IPS-NIHi7 (cell line): ENCODE measurements at regions not wholly inside any gene's neighbourhood (a gene's known extent, or its start where the extent isn't known, plus 50 kb on each side); places are given as distances from the start of the nearest gene placed in this dataset.
A peak's percentile ranks its signal among the peaks of the same experiment; 100 is the strongest.

Experiments used
- DNase-seq: peaks from one replicate; pipeline ENCODE4 v3.0.0; 2012; ENCODE audit warnings: mixed read lengths; ENCODE audit errors: extremely low spot score

DNA sequence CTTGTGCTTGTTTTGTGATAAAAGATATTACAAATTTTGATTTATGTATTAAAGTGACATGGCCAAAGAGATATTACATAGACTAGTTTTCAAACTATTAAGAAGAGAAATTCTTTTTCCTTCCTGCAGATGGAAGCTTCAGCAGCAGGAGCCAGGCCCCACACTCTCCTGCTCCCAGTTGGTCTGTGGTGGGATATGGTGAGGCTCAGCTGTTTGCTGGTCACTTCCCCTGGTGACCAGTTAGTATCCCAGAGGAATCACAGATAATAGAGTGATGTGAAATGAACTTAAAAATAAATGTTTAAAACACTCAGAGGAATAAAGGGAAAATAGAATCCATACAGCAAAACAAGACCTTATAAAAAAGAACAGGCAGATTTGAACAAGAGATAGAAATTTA lies 154.7 kb downstream of the KTN1 start:
- DNase-seq: no peak

DNA sequence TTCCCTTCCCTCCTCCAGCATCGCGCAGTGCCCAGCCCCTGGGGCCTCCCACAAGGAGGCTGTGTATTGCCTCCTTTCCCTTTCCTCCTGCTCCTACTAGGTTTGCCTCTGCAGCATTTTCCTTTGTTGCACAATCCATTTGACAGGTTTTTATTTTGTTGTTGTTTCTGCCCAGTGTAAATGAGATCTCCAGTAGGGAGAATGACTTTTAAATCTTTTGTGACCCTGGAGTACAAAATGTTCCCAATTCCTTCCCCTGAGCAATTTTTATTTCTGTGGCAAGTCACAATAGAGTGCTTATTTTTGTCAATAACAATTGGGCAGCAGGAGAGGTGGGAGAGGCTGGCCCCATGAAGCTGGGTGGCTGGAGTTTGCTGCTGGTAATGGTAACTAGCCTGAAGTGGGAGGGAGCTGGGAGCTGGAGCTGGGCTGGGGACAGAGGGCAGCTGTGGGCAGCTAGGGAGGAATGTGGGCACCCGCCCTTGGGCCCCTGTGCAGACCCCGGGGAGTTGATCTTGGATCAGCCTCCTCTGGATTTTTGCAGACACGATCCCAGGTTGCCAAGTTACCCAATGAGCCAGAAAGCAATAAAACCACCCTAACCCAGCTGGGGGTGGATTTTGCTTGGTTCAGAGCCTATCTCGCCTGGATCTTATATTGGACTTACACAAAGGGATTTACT lies 160.1 kb downstream of the KTN1 start:
- DNase-seq: no peak

DNA sequence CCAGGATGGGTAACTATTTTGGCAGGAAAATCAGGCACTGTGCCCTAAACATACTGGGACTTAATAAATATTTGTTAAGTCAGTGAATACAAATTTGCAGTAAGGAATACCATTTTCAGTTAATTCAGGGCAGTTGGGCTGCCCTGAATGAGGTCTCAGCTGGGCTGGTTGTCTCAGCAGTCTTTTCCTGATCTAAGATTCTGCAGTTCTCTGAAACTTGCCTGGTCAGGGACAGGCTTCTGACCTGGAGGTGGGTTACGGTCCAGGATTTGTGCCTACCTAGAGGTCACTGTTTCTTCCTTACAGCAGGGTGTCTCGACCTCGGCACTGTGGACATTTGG lies 160.6 kb downstream of the KTN1 start:
- DNase-seq: no peak

DNA sequence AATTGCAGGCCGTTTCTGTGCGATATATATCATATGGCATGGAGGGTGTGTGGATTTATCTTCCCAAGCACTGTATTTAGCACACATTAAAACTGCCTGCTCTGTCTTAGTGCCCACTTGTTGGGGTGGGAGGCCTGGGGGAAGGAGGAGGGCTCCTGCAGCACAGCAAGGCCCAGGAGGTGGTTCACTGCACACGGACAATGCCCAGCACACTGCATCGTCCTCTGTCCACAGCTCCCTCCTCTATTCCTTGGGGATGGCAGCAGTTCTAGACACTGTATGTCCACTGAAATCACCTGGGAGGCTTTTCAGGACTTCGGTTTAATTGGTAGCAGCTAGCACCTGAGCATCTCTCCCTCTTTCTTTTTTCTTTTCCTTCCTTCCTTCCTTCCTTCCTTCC lies 161.2 kb downstream of the KTN1 start:
- no peak for DNase-seq

DNA sequence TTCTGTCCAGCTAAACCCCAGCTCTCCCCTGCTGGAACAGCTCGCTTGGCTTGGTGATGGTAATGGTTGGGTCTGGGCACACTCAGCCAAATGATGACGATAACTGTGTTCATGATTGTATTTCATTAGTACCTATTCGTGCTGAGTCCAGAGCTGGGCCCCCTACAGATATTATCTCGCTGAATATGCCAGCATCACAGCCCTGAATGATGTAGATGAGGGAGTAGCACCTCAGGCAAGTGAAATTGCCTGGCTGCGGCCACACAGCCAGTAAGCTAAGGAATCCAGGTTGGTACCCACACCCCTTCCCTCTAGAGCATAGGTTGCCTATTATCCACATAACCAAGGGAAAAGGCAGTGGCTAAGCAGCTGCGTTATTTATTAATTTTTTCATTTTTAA lies 163.5 kb downstream of the KTN1 start:
- DNase-seq: no peak

DNA sequence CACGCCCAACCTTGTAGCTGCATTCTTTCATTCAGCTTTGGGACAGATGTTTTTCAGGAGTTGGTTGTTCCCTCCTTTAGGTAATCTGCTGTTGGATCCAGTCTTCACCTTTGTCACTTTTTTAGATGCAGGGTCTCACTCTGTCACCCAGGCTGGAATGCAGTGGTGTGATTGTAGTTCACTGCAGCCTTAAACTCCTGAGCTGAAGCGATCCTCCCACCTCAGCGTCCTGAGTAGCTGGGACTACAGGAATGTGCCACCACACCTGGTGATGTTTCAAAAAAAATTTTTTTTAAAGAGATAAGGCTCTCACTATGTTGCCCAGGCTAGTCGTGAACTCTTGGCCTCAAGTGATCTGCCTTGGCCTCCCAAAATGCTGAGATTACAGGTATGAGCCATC lies 164.3 kb downstream of the KTN1 start:
- no peak for DNase-seq

DNA sequence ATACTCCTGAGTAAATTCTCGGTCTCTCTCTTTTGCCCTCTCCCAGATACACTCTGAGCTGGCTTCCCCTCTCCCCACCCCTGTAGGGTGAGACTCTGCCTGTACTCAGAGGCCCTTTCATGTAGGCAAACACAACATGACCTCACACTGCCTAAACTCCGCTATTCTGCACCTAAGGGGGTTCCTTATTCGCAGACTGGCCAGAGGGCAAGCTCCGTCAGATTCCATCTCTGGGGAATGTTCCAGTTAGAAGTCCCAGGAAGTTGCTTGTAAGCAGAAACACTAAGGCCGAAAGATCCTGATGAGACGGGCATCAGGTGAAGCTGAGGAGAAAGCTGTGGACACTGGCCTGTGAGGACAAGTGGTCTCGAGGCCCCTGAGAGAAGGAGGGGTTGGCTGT lies 165.9 kb downstream of the KTN1 start:
- DNase-seq: no peak

DNA sequence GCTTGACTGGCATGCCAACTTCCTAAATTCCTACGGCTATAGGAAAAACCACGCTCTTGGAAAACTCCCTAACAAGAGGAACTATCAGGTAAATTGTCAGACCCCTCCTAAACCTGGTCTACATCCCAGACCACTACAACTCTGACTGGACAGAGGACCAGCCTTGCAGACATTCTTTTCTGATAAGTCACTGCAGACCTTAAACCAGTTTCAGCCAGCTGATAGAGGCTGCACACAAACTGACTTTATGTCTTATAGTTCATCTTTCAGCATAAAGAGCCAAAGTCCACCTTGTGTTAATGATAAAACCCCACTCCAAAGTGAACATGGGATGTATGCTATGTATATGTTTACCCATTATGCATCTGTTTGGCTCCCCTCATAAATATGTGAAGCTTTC lies 166.6 kb downstream of the KTN1 start:
- DNase-seq: no peak

DNA sequence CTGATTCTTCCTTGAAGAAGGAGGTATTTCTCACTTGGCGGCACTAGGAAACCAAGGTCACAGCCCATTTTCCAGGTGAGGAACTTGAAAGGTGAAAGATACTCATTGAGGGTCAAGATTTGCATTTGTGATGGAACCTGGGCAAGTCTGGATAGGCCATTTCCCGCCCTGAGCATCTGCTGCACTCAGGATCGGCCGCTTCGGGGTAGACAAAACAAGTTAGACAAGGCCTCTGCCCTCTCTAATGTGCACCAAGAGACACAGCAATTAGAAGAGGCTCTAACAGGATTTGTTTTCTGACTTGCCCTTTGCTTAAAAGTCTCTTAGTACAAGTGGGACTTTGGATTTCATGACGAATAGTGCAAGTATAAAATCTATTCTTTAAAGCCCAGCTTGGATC lies 167.2 kb downstream of the KTN1 start:
- no peak for DNase-seq

DNA sequence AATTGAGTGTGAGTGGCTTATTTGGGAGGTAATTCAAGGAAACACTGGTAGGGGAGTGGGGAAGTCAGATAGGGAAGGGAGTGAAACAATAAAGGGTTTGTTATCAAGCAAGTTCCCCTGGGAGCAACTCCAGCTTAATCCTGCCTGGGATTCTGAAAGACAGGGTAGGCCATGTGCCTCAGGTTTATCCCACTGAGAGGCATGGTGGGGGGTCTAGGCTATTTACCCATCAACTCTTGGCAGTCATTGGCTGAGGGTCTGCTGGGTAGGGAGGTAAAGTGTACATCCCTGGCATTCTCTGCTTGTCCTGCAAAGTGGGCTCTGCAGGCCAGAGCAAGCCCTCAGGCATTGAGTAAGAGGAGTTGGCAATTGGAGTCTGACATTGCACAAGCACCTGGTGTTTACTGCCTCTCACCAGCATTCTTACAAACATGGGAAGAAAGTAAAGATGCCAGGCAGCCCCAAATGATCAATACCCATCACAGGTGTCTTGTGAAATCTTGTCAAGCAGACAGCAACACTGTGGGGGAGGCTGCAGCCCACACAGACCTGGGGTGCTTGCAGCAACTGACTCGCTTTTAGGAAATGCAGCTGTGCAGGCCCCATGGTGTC lies 169.3 kb downstream of the KTN1 start:
- DNase-seq: no peak

DNA sequence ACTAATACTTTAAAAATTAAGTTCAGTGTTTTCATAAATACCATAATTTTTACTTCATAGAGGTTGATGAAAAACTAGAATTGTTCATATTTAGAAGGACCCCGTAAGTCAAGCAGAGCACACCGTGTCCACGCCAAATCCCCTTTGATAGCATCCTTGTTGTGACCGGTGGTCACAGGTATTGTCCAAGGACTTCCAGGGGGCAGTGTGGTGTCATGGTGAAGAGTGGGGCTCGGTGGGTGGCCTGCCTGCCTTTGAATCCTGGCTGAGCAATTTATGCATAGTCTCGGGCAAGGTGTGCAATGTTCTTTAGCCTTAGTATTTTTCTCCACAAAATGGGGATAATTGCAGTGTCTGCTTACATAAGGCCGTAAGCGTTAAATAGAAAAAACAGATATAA lies 169.9 kb downstream of the KTN1 start:
- no peak for DNase-seq

DNA sequence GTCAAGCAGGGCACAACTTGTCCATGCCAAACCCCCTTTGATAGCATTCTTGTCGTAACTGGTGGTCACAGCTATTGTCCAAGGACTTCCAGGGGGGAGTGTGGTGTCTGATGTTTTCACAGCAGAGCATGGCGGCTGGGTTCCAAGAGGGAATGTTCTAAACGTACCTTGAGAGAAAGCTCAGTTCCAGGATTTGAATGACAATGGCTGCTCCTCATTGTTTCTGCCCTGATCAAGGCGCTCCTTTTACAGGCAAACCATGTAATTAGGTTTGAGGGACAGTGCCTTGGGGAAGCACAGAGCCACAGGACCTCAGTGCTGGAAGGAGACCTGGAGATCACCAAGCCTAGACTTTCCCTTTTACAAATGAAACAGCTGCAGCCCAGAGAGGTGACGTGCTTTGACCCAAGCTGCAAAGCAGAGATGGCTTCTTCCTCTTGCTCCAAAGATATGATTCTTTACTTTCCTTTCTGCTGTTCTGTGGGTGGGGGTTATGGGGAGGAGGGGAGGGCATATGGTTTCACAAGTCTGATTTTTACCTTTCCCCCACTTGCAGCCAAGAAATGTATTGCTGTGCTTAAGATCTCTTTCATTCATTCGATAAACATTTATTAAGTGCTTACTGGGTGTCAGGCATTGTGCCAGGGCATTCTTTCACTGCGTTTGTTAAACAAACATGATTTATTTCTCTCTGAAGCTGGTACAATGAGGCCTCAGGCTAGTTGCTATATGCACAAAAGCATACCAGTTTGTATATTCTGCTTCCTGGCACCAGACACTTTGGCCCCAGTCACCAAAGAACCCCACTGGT lies 172.8 kb downstream of the KTN1 start:
- DNase-seq: peak; percentile 33

DNA sequence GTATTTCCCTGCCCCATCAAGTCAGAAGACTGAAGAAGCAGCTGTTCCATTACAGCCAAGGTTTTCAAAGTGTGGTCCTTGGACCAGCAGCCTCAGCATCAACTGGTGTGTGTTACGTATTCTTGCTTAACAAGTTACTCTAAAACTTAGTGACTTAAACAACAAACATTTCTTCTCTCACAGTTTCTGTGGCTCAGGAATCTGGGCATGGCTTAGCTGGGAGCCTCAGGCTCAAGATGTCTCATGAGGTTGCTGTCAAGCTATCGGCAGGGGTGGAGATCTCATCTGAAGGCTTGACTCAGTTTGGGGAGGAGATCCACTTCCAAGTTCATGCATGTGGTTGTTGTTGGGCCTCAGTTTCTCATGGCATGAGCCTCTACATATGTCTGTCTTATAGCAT lies 174.5 kb downstream of the KTN1 start:
- DNase-seq: no peak

DNA sequence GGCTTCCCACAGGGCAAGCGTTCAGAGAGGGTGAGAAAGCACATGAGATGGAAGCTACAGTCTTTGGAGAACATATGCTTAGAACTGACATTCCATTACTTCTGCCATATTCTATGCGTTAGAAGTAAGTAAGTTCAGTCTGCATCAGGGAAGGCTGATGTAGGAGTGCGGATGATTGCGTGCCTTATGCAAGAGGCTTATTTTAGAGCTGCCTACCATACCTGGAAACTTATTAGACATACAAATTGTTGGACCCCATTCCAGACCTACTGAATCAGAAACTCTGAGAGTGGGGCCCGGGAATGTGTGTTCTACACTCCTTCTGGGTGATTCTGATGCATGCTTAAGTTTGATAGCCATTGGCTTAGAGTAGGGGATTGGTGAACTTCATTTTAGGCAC lies 174.9 kb downstream of the KTN1 start:
- DNase-seq: no peak

DNA sequence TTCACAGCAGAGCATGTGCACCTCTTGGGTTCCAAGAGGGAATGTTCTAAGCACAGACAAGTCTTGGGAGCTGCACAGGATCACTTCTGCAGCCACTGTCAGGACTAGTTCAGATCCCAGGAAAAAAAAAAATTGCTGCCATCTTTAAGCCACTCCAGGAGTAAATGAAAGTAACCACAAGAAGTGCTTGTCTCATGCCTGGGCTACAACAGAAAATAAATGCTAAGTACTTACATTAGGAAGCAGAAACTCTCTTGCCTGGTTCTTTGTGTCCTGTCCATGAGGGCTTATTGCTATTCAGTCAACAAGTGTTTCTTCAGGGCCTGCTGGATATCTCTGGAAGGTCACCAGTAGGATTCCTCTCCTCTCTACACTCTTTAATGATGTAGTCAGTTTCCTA lies 176.1 kb downstream of the KTN1 start:
- DNase-seq: no peak

DNA sequence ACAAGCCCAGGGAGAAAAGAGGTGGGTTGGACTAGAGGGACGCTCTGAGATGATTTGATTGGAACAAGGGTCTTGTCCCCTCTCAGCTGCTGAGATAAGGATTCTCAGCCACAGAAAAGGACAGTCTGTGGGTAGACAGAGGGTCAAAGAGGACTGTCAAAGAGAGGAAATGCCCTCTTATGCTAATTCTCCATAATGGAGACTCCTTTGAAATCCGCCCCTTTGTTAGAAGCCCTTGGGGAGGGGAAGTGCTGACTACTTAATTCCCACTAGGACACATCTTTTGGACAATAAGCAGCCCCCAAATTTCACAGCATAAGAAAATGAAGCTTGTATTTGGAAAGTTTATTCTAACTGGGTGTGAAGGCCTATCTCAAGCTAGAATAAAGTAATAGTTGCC lies 176.6 kb downstream of the KTN1 start:
- no peak for DNase-seq

DNA sequence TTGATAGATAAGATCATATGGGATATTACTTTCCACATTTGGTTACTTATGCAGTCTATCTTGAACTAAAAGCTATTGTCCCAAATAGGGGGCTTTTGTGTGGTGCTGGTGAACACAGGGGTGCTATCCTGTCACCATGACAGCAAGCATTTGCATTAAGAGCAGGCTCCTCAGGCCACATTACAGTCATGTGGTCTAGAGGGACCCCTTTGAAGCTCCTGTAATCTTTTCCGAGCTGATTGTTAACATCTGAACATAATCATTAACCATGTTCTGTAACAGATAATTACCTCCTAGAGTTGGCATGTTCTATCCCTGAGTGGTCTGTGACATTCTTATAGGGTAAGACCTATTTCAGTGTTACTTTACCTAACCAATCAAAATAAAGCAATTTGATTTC lies 178.8 kb downstream of the KTN1 start:
- no peak for DNase-seq

DNA sequence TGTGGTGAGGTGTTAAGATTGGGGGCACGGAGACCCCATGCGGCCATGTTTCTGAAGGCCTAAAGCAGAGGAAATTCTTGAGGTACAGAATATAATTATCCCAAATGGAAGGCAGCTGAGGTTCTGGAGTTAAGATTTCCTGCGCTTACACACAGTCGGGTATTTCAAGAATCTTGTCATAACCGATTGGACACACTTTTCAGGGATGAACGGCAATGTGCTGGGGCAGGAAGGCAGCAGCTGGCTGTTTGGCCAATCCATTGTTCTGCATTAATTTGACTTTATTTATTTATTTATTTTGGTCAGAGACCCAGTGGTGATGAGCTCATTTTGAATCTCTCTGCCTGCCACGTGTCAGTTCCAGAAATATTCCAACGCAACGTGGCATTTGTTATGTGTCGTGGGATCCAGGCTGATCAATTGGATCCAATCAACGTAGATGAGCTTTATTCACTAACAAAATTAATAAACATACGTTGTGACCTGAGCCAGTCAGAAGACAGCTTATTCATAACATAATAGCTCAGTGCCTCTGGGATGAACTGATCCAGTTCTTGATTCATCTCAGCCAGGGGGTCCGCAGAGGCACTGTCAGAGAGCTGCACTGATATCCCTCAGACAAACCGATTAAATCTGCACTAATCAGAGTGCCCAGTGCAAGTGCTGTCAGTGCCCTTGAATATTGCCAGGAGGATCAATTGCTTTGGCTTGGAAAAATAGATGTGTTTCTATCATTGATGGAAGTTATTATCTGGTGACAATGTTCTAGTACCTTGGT lies 181.0 kb downstream of the KTN1 start:
- no peak for DNase-seq

DNA sequence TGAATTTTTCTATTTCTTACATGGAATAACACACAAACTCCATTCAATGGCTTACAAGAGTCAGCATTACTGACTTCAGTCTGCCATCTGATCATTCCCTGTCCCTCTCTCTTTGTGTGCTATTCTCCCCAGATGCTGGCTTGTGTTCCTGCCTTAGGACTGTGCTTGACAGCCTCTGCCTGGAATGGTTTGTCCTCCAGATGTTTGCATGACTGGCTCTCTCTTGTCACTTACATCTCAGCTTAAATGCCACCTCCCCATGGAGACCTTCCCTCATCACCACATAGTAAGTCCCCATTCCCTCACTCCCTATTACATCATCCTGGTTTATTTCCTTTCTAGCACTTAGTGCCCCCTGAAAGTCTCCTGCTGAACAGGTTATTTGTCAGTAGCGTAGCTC lies 181.6 kb downstream of the KTN1 start:
- DNase-seq: no peak

DNA sequence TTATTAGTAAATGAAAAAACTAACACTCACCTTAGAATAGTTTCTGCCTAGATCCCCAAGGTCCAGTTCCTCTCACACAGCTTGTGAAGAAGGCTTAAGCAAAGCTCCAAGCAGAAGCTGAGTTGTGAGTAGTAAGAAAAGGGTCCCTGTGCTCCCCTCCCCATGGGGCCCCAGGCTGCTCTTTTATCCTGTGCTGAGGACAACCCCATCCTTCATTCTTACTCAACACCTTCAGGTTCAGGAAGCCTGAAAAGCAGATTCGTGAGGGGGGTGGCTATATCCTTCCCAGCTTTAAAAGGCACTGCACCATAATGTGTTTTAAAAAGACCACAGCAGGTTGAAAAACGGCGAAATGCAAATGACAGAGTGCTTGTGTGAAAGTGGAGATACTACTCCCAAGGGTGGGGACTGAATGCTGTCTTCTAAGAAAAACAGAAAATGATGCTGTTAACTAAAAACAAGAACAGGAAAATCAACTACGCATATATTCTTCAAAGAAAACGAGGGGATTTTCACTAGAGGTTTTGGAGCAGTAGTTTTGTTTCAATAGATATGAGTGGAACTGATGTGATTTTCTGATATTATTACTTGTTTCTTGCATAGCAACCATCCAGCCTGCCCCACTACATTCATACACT lies 182.7 kb downstream of the KTN1 start:
- DNase-seq: no peak

DNA sequence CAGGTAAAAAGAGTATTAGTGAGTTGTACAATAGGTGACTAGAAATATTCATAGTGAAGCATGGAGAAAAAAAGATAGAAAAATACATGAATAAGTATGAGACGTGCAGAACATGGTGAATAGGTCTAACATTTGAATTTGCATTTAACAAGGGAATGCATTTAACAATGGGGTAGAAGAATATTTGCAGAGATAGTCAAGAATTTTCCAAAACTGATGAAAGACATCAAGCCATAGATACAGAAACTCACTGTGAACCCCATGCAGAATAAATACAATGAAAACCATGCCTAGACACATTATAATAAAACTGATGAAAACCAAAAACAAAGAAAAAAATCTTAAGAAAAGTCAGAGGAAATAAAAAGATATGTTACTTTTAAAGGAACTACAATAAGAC lies 184.8 kb downstream of the KTN1 start:
- DNase-seq: no peak

DNA sequence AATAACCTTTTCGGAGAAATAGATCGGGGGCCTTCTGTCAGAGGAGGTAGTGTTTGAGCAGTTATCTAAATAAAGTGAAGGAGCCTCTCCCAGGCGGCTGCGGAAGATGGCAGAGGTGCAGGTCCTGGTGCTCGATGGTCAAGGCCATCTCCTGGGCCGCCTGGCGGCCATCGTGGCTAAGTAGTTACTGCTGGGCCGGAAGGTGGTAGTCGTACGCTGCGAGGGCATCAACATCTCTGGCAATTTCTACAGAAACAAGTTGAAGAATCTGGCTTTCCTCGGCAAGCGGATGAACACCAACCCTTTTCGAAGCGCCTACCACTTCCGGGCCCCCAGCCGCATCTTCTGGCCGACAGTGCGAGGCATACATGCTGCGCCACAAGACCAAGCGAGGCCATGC lies 186.1 kb downstream of the KTN1 start:
- no peak for DNase-seq
